Breast epithelium (tissue), 3 donors: ENCODE measurements at regions not wholly inside any gene's neighbourhood (a gene's known extent, or its start where the extent isn't known, plus 50 kb on each side); places are given as distances from the start of the nearest gene placed in this dataset.

Source experiments
- CTCF ChIP-seq, 3 donors: fragments of 450-650 bp; IDR thresholded peaks; one replicate each; pipeline ENCODE4 v1.5.1; 2016 to 2017; ENCODE audit warnings: antibody characterized with exemption in 3 of 3, mild to moderate bottlenecking in 3 of 3, moderate library complexity in 3 of 3
- POLR2A ChIP-seq: fragments of 450-650 bp; IDR thresholded peaks from one replicate; pipeline ENCODE4 v1.6.1; 2016; ENCODE audit warnings: antibody characterized with exemption, mild to moderate bottlenecking, moderate library complexity
- POLR2AphosphoS5 ChIP-seq, 3 donors: sonication (generic); formaldehyde crosslinking; IDR thresholded peaks; one replicate each; pipeline ENCODE4 v1.6.1; 2017; ENCODE audit warnings: antibody characterized with exemption in 3 of 3

DNA sequence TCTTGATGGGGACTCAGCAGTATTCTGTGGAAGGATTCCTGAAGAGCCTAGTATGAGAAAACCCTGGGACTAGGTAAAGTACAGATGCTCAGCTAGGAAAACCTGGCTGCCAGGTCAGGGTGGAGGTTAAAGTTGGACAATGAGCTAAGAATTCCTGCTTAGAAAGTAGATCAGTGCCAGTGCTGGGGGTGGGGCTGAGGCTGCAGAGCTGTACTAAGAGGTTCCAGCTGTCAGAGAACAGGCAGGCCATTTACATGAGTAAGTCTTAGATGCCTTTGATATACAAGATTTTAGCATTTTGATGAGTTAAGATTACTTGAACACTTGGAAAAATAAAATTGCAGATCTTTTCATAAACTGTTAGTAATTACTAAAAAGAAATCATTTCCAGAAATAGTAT, 332.3 kb upstream of the NUDT12 start:
- no peak for TF ChIP-seq POLR2AphosphoS5 (IDR thresholded peaks at IDR 0.05)
- no peak for TF ChIP-seq POLR2A
- no peak for TF ChIP-seq CTCF (IDR thresholded peaks at IDR 0.05)
